GM21576 (cell line): ENCODE measurements at regions not wholly inside any gene's neighbourhood (a gene's known extent, or its start where the extent isn't known, plus 50 kb on each side); places are given as distances from the start of the nearest gene placed in this dataset.
"Not testable (repeated sequence)": the region's sequence is repeated elsewhere in the genome, so short reads cannot be mapped to it uniquely, and the experiment has no call there.

ENCODE experiments used
- ATAC-seq: cut with Tn5 transposase; IDR thresholded peaks from one replicate; pipeline ENCODE4 v1.9.1; 2021; ENCODE audit warnings: mild to moderate bottlenecking, moderate library complexity; ENCODE audit not compliant: unreplicated experiment

GRCh38 chr20:19024296-19025035 is 188.0 kb upstream of the SLC24A3 start:
- ATAC-seq, result no peak

- ATAC-seq, result no peak
These were observed 186.9 kb upstream of the SLC24A3 start for GRCh38 chr20:19025430-19026120.

- ATAC-seq, result peak; percentile 61
These were observed 186.1 kb upstream of the SLC24A3 start for GRCh38 chr20:19026121-19026878.

- ATAC-seq, result no peak
These were observed 185.4 kb upstream of the SLC24A3 start for GRCh38 chr20:19026901-19027644.

- ATAC-seq, result no peak
These were observed 184.5 kb upstream of the SLC24A3 start for GRCh38 chr20:19027971-19028370.

- ATAC-seq, result no peak
These were observed 170.7 kb upstream of the SLC24A3 start for GRCh38 chr20:19041787-19042186.

- no peak for ATAC-seq
These were observed 167.1 kb upstream of the SLC24A3 start for GRCh38 chr20:19045371-19045770.

GRCh38 chr20:19047040-19047950 is 165.1 kb upstream of the SLC24A3 start:
- no peak for ATAC-seq

GRCh38 chr20:19047951-19048296 is 164.5 kb upstream of the SLC24A3 start:
- no peak for ATAC-seq

GRCh38 chr20:19048995-19049501 is 163.4 kb upstream of the SLC24A3 start:
- no peak for ATAC-seq

GRCh38 chr20:19049514-19049913 is 162.9 kb upstream of the SLC24A3 start:
- ATAC-seq, result no peak

- no peak for ATAC-seq
These were observed 155.5 kb upstream of the SLC24A3 start for GRCh38 chr20:19056909-19057308.

- ATAC-seq, result not testable (repeated sequence)
These were observed 147.7 kb upstream of the SLC24A3 start for GRCh38 chr20:19064788-19065187.

GRCh38 chr20:19067986-19068385 is 144.5 kb upstream of the SLC24A3 start:
- no peak for ATAC-seq

- ATAC-seq, result no peak
These were observed 142.4 kb upstream of the SLC24A3 start for GRCh38 chr20:19070026-19070425.

GRCh38 chr20:19070681-19071445 is 141.6 kb upstream of the SLC24A3 start:
- ATAC-seq, result peak; percentile 30

GRCh38 chr20:19071446-19071725 is 141.1 kb upstream of the SLC24A3 start:
- peak; percentile 33 for ATAC-seq

- ATAC-seq, result no peak
These were observed 140.4 kb upstream of the SLC24A3 start for GRCh38 chr20:19071902-19072498.

GRCh38 chr20:19072988-19073387 is 139.5 kb upstream of the SLC24A3 start:
- ATAC-seq, result no peak
